MM.1S (cell line): ENCODE measurements at regions not wholly inside any gene's neighbourhood (a gene's known extent, or its start where the extent isn't known, plus 50 kb on each side); places are given as distances from the start of the nearest gene placed in this dataset.

Experiments used
- DNase-seq: peaks from one replicate; pipeline ENCODE4 v3.0.0-alpha.2; 2015
- H2AFZ ChIP-seq: fragments of 300-600 bp; sonication (generic); 2 replicates; pipeline ENCODE4 v1.6.0; 2016; ENCODE audit warnings: antibody characterized with exemption, low read length
- H3F3A ChIP-seq: fragments of 300-600 bp; sonication (generic); 2 replicates; pipeline ENCODE4 v1.6.1; 2016; ENCODE audit warnings: mild to moderate bottlenecking, antibody characterized with exemption, low read length, moderate library complexity, mixed read lengths; ENCODE audit not compliant: insufficient read depth
- H3K27ac ChIP-seq: fragments of 300-600 bp; sonication (generic); 2 replicates; pipeline ENCODE4 v1.5.1; 2016; ENCODE audit warnings: mild to moderate bottlenecking, low read length
- H3K27me3 ChIP-seq: fragments of 300-600 bp; sonication (generic); replicated peaks from 2 replicates; pipeline ENCODE4 v1.6.0; 2016; ENCODE audit warnings: low read length; ENCODE audit not compliant: insufficient read depth
- H3K36me3 ChIP-seq: fragments of 300-600 bp; sonication (generic); replicated peaks from 2 replicates; pipeline ENCODE4 v1.6.1; 2016; ENCODE audit warnings: mild to moderate bottlenecking, low read length, mixed read lengths; ENCODE audit not compliant: insufficient read depth
- H3K4me1 ChIP-seq: fragments of 300-600 bp; sonication (generic); 2 replicates; pipeline ENCODE4 v1.6.1; 2016; ENCODE audit warnings: low read length, mixed read lengths
- H3K4me2 ChIP-seq: fragments of 300-600 bp; sonication (generic); 2 replicates; pipeline ENCODE4 v1.6.0; 2016; ENCODE audit warnings: low read depth, low read length
- H3K4me3 ChIP-seq: fragments of 300-600 bp; sonication (generic); 2 replicates; pipeline ENCODE4 v1.5.1; 2016; ENCODE audit warnings: low read length, mixed read lengths
- H3K79me2 ChIP-seq: fragments of 300-600 bp; sonication (generic); 2 replicates; pipeline ENCODE4 v1.6.1; 2016; ENCODE audit warnings: mixed run types, low read length, mixed read lengths
- H3K9ac ChIP-seq: fragments of 300-600 bp; sonication (generic); 2 replicates; pipeline ENCODE4 v1.6.1; 2016; ENCODE audit warnings: low read length, mixed read lengths
- H3K9me2 ChIP-seq: fragments of 300-600 bp; sonication (generic); replicated peaks from 2 replicates; pipeline ENCODE4 v1.6.1; 2016; ENCODE audit warnings: mild to moderate bottlenecking, low read length, mixed read lengths; ENCODE audit not compliant: insufficient read depth
- H3K9me3 ChIP-seq: fragments of 300-600 bp; sonication (generic); replicated peaks from 2 replicates; pipeline ENCODE4 v1.6.1; 2016; ENCODE audit warnings: mild to moderate bottlenecking, low read length, mixed read lengths; ENCODE audit not compliant: insufficient read depth
- H4K20me1 ChIP-seq: fragments of 300-600 bp; sonication (generic); 2 replicates; pipeline ENCODE4 v1.6.1; 2016; ENCODE audit warnings: mild to moderate bottlenecking, low read length, moderate library complexity, mixed read lengths; ENCODE audit not compliant: insufficient read depth
- EZH2 ChIP-seq: fragments of 300-600 bp; sonication (generic); optimal IDR thresholded peaks from 2 replicates; pipeline ENCODE3; 2017; ENCODE audit warnings: low read depth, mild to moderate bottlenecking, antibody characterized with exemption, low read length, mixed read lengths
- EZH2phosphoT487 ChIP-seq: fragments of 300-600 bp; sonication (generic); IDR thresholded peaks from 2 replicates; pipeline ENCODE4 v1.6.1; 2018; ENCODE audit warnings: antibody characterized with exemption, low read length
- TF ChIP-seq, protein P1 (sequence below): fragments of 300-600 bp; sonication (generic); IDR thresholded peaks from 2 replicates; pipeline ENCODE4 v1.5.1; 2016; ENCODE audit warnings: antibody characterized with exemption, low read length, mixed read lengths

DNA sequence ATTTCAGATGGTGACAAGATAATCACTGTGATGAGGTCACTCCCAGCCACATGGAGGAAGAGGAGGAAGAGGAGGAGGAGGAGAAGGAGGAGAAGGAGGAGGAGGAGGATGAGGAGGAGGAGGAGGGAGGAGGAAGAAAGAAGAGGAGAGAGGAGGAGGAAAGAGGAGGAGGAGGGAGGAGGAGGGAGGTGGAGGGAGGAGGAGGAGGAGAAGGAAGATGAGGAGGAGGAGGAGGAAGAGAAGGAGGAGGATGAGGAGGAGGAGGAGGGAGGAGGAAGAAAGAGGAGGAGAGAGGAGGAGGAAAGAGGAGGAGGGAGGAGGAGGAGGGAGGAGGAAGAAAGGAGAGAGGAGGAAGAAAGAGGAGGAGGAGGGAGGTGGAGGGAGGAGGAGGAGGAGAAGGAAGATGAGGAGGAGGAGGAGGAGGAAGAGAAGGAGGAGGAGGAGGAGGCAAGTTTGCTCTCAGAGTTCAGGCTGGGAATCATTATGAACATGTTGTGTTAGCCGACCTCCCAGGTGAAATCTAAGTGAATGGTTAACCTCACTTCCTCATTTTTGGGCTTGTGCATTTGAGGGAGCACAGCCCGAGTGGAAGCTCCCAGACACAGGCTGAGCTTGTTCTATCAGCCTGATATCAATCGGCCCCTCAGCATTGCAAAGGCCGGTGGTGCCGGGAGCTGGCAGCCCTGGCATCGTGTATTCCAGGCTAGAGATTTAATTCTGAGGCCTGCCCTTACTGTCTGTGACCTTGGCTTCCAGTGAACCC is 236.2 kb upstream of the PITRM1 start:
- no peaks in the 10 kb centered on the region for H3K9me2 ChIP-seq
- H3K9me3 ChIP-seq: no peaks in the 10 kb centered on the region
- H3K27ac ChIP-seq: no peak overlapping the region
- H4K20me1 ChIP-seq: no peaks in the 10 kb centered on the region
- H3K36me3 ChIP-seq: no peaks in the 10 kb centered on the region
- H3K4me1 ChIP-seq: no peaks in the 10 kb centered on the region
- no peak for DNase-seq
- no peaks in the 10 kb centered on the region for H3K27me3 ChIP-seq
- H3K9ac ChIP-seq: no peak overlapping the region
- H3K79me2 ChIP-seq: no peaks in the 10 kb centered on the region
- TF ChIP-seq EZH2phosphoT487: no peak
- TF ChIP-seq EZH2: no peak
- TF ChIP-seq, protein P1, sequence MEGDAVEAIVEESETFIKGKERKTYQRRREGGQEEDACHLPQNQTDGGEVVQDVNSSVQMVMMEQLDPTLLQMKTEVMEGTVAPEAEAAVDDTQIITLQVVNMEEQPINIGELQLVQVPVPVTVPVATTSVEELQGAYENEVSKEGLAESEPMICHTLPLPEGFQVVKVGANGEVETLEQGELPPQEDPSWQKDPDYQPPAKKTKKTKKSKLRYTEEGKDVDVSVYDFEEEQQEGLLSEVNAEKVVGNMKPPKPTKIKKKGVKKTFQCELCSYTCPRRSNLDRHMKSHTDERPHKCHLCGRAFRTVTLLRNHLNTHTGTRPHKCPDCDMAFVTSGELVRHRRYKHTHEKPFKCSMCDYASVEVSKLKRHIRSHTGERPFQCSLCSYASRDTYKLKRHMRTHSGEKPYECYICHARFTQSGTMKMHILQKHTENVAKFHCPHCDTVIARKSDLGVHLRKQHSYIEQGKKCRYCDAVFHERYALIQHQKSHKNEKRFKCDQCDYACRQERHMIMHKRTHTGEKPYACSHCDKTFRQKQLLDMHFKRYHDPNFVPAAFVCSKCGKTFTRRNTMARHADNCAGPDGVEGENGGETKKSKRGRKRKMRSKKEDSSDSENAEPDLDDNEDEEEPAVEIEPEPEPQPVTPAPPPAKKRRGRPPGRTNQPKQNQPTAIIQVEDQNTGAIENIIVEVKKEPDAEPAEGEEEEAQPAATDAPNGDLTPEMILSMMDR: no peak
- no peak overlapping the region for H3K4me2 ChIP-seq
- no peak overlapping the region for H2AFZ ChIP-seq
- no peaks in the 10 kb centered on the region for H3F3A ChIP-seq
- H3K4me3 ChIP-seq: no peak overlapping the region

DNA sequence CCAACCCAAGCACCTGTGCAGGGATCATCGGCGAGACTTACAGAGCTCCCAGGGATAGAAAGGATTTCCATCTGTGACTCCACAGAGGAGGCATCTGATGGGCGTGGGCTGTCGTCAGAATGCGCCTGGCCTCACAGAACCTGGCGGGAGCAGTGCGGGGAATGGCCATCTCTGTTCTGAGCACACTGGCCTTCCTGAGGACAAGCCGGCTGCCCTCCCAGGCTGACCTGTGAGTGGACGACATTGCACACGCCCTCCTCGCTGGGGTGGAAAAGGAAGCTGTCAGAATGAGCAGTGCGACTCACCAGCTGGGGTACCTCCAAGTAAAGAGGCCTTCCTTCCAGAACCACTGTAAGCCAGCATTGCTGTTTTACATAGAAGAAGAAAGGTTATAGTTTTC is 234.6 kb upstream of the PITRM1 start:
- no peaks in the 10 kb centered on the region for H3K4me1 ChIP-seq
- no peak overlapping the region for H3K9ac ChIP-seq
- H3K27me3 ChIP-seq: no peaks in the 10 kb centered on the region
- H3K27ac ChIP-seq: no peak overlapping the region
- H3K79me2 ChIP-seq: no peaks in the 10 kb centered on the region
- no peak overlapping the region for H3K4me3 ChIP-seq
- no peaks in the 10 kb centered on the region for H3F3A ChIP-seq
- H4K20me1 ChIP-seq: no peaks in the 10 kb centered on the region
- H3K4me2 ChIP-seq: no peak overlapping the region
- no peaks in the 10 kb centered on the region for H3K9me2 ChIP-seq
- no peaks in the 10 kb centered on the region for H3K36me3 ChIP-seq
- TF ChIP-seq EZH2phosphoT487: no peak
- TF ChIP-seq EZH2: no peak
- TF ChIP-seq, protein P1: no peak
- H3K9me3 ChIP-seq: no peaks in the 10 kb centered on the region
- H2AFZ ChIP-seq: no peak overlapping the region
- no peak for DNase-seq

DNA sequence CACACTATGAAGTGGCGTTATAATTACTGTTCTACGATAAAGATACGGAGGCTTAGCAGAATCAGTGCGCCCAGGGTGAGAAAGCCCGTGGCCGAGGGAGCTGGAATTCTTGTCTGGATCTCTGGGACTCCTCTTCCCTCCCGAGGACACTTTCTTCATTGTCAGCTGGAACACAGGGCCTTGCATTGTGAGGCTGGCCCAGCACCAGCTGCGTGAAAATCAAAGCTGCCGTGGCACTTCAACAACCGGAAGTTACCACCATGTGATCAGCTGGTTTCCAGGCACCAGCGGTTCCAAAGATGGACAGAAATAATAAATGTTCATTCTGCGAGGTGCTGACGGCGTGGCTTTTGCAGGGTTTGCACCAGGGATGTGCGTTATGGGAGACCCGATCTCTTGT is 234.0 kb upstream of the PITRM1 start:
- H3K27me3 ChIP-seq: no peaks in the 10 kb centered on the region
- no peaks in the 10 kb centered on the region for H4K20me1 ChIP-seq
- no peaks in the 10 kb centered on the region for H3K36me3 ChIP-seq
- H3K4me2 ChIP-seq: no peak overlapping the region
- H2AFZ ChIP-seq: no peak overlapping the region
- no peak for DNase-seq
- no peak overlapping the region for H3K9ac ChIP-seq
- H3K27ac ChIP-seq: no peak overlapping the region
- H3K9me3 ChIP-seq: no peaks in the 10 kb centered on the region
- no peaks in the 10 kb centered on the region for H3K4me1 ChIP-seq
- H3K79me2 ChIP-seq: no peaks in the 10 kb centered on the region
- no peak overlapping the region for H3K4me3 ChIP-seq
- H3F3A ChIP-seq: no peaks in the 10 kb centered on the region
- no peak for TF ChIP-seq EZH2
- TF ChIP-seq, protein P1: no peak
- TF ChIP-seq EZH2phosphoT487: no peak
- no peaks in the 10 kb centered on the region for H3K9me2 ChIP-seq
